Hepatocyte (in vitro differentiated cells): ENCODE measurements at regions not wholly inside any gene's neighbourhood (a gene's known extent, or its start where the extent isn't known, plus 50 kb on each side); places are given as distances from the start of the nearest gene placed in this dataset.

ENCODE experiments used
- CTCF ChIP-seq: fragments of 200-600 bp; sonication (generic); IDR thresholded peaks from 2 replicates; pipeline ENCODE4 v1.5.1; 2016; ENCODE audit warnings: antibody characterized with exemption, mild to moderate bottlenecking; ENCODE audit not compliant: poor library complexity
- EZH2 ChIP-seq: fragments of 200-600 bp; sonication (generic); IDR thresholded peaks from 2 replicates; pipeline ENCODE4 v1.6.1; 2016; ENCODE audit warnings: antibody characterized with exemption, mild to moderate bottlenecking, borderline replicate concordance
- EZH2phosphoT487 ChIP-seq: fragments of 200-600 bp; sonication (generic); IDR thresholded peaks from one replicate; pipeline ENCODE4 v1.6.1; 2018; ENCODE audit warnings: antibody characterized with exemption, mild to moderate bottlenecking, low read depth, moderate library complexity; ENCODE audit not compliant: unreplicated experiment, severe bottlenecking

- TF ChIP-seq CTCF (no peak), EZH2phosphoT487 (no peak), EZH2 (no peak)
Observed at GRCh38 chr14:37843954-37844607, 248.7 kb downstream of the TTC6 start.
